Fibroblast of skin of abdomen (primary cell): ENCODE measurements at regions not wholly inside any gene's neighbourhood (a gene's known extent, or its start where the extent isn't known, plus 50 kb on each side); places are given as distances from the start of the nearest gene placed in this dataset.

Experiments used
- DNase-seq: peaks from one replicate; pipeline ENCODE4 v3.0.0-alpha.2; 2013

GRCh38 chr1:22288593-22289241 lies 145.8 kb upstream of the WNT4 start:
- DNase-seq, result no peak

- DNase-seq, result no peak
These were observed 146.6 kb upstream of the WNT4 start for GRCh38 chr1:22289307-22289995.

DNA sequence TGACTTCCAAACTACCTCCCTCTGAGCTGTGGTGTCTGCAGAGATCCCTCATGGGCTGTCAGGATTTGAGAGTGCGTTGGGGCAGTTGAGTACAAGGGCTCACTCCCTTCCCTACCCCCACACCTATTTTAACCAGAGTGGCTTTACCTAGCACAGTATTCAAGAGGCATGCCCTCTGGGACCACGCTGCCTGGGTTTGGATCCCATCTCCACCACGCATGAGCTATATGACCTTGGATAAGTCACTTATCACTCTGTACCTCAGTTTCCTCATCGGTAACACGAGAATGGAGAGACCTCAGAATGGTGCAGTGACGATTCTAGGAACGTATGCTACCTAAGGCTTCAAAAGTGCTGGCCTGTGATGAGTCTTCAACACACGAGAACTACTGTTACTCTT lies 147.3 kb upstream of the WNT4 start:
- DNase-seq, result no peak

DNA sequence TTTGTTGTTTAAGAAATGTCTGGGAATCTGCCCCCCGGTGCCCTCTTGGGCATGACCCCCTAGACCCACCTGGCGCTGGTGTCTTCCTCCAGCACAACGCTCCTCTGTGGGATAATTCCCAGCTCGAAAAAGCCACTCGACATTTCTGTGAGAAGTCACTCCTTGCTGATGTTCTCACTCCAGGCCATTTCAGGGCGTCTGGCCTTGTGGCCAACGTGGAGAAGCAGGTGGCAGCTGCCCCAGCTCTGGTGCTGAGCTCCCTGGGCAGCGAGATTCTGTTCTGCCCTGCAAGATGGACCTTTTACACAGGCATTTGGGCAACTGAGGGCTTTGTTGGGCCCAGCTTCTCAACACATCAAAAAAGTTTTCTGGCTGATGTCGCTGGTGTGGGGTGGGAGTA lies 147.7 kb upstream of the WNT4 start:
- no peak for DNase-seq

- DNase-seq, result no peak
These were observed 148.2 kb upstream of the WNT4 start for GRCh38 chr1:22291057-22291456.

GRCh38 chr1:22291494-22291893 lies 148.6 kb upstream of the WNT4 start:
- no peak for DNase-seq

- DNase-seq, result no peak
These were observed 149.3 kb upstream of the WNT4 start for GRCh38 chr1:22292011-22292788.

DNA sequence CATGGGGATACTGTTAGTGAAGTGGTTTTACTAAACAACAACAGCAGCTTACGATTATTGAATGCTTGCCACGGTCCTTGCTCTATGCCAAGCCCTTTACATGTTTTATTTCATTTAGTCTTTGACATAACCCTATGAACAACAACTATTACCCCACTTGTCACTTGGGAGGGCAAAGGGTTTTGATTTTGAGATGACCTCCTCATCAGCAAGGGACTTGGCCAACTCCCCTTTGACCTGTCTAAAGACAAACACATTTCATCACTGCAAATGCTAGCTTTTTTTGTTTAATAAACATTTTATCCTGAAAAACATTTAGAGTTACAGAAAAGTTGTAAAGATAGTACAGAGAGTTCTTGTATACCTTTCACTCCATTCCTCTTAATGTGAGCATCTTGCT lies 152.5 kb upstream of the WNT4 start:
- DNase-seq, result no peak

- no peak for DNase-seq
These were observed 153.0 kb upstream of the WNT4 start for GRCh38 chr1:22295856-22296255.

DNA sequence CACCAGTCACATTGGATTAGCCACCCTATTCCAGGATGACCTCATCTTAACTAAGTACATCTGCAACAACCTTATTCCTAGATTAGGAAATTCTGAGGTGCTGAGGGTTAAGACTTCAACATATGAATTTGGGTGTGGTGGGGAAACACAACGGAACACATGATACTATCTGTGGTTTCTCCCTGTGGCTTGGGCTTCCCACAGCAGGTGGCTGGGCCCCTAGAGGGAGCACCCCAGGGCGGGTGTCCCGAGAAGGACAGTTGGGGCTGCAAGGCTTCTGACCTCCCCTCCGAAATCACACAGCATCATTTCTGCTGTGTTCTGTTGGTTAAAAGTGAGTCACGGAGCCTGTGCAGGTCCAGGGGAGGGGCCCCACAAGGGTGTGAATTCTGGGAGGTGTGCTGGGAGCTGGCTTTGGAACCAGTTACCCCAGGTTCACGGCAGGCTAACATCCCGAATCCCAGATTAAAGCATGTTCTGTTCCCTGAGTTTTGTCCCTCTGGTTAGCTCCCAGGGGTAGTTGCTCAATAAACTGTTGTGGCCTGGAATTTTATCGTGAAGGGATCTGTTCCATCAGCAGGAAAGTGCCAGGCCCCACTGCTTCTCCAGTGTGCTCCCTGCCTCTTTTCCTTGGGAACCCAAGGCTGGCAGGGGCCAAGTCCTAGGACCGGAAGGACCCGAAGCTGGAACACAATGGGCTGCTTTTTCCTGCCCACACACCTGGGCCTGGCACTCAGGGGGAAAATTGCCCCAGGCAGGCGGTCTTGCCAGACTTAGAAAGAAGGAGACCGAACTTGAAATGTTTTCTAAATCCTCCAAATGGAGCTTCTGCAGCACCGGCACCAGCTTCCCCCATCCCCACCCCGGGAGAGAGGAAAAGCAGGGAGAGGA lies 154.0 kb upstream of the WNT4 start:
- no peak for DNase-seq

- no peak for DNase-seq
These were observed 153.7 kb upstream of the ZBTB40 start for GRCh38 chr1:22297999-22298398.

GRCh38 chr1:22303816-22304215 lies 147.8 kb upstream of the ZBTB40 start:
- DNase-seq, result no peak

DNA sequence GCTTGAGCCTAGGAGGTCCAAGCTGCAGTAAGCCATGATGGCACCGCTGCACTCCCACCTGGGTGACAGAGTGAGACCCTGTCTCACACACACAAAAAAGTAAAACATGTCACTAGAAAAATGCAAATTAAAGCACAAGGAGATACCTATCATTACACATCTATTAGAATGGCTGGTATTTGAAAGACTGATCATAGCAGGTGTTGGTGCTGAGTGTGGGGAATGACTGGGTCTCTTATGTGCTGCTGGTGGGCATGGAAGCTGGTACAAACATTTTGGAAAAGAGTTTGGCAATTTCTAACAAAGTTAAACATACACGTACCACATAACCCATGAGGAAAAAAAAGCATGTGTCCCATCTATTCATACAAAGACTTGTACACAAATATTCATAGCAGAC lies 142.1 kb upstream of the ZBTB40 start:
- no peak for DNase-seq

- no peak for DNase-seq
These were observed 140.2 kb upstream of the ZBTB40 start for GRCh38 chr1:22311461-22311860.

DNA sequence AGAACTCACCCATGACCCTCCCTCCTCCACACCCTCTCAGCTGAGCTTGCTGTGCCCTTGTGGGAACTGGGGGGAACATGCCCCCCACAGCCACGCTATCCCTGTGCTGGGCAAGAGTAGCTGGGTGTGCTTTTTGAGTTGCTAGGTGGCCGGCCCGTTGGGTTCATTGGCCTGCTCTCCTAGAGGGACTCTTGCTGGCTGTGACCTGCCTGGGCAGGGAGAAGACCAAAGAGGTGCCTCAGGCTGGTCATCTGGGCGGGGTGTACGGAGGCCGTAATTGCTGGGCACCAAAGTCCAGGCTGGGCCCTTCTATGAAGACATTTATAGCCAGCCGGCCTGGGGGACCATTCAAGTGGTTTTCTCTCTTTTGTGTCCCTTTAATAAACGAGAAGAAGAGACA lies 138.3 kb upstream of the ZBTB40 start:
- no peak for DNase-seq

- DNase-seq, result no peak
These were observed 136.9 kb upstream of the ZBTB40 start for GRCh38 chr1:22314706-22315105.

DNA sequence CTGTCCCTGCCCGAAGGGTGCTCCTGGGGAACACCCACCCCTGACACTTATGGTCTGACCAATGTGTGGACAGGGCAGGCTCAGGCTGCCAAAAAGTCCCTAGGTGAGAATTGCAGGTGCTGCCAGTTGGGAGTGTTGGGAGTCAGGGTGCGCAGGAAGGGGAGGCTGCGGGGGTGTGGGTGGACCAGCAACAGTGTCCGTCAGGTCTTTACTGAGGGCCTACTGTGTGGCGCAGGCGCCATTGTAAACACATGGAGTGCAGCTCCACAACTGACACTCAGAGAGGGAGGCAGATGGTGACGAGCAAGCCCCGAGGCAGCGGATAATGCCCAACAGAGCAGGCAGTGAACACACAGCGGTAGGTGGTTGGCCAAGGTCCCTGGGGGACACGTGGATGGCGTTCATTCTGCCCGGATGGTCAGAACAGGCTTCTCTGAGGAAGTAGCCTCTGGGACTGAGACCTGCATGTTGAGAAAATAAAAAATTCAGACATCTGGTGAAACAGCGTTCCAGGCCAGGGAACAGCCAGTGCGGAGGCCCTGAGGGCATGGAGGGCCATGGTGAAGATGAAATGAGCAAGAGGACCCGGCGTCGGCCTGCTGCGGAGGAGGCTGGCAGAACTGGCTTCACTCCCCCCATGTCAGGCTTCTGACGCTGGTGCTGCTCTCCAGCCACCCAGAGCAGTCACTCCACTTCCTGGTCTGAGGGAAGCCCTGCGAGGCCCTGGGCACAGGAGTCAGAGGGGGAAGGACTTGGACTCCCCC lies 136.2 kb upstream of the ZBTB40 start:
- DNase-seq, result no peak

- no peak for DNase-seq
These were observed 134.3 kb upstream of the ZBTB40 start for GRCh38 chr1:22317231-22317919.

DNA sequence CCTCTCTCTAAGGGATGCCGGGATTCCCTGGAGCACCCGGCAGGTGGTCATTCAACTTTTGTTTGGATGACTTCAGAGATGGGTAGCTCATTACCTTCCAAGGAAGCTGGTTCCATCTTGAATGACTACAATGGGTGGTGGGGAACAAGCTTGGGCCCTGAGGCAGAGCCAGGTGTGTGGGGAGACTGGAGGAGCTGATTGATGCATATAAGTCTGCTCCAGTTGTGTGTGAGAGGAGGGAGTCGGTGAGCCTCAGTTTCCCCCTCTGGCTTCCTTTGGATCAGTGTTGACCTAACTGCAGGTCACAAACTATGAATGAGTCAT lies 133.8 kb upstream of the ZBTB40 start:
- no peak for DNase-seq

DNA sequence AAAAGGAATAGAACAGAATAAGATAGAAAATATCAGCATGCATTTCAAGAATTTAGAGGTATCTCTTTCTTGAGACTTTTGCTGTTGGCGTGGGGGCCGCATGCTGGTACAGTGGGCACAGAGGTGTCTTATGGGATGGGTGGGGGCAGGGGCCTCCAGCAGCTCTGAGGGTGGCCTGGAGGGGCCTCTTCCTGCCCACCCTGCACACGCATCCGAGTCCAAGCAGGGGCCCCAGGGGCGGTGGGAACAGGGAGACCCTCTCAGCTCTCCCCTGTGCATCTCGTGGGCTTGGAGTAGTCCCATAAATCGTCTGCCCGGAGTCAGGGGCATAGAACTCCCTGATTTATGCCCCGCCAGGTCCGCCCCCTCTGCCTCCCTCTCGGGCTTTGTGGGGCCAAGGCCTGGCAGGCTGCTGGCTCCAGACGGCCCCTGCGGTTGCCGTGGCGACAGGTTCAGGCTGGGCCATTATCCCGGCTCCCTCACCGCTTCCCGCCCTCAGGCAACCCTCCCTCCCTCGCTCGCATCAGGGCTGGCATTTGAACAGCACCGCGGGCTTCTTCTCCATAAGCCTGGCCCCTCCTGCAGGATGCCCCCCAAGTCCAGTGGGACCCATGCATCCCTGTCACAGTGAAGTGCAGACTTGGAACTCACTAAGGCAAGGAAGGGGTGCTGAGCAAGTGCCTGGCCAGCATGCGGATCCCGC lies 133.2 kb upstream of the ZBTB40 start:
- no peak for DNase-seq

DNA sequence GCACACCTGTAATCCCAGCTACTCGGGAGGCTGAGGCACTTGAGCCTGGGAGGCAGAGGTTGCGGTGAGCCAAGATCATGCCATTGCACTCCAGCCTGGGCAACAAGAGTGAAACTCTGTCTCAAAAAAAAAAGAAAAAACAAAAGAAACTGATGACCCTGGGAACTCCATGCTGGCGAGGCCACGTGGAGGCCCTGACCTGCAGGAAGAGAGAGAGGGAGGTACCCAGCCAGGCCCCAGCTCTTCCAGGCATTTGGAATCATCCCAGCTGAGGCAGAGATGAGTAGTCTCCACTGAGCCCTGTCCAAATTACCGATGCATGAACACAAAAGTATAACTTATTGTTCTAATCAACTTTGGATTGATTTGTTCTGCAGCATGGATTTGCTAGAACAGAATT lies 132.0 kb upstream of the ZBTB40 start:
- no peak for DNase-seq
